ENCODE measurements at regions not wholly inside any gene's neighbourhood (a gene's known extent, or its start where the extent isn't known, plus 50 kb on each side); places are given as distances from the start of the nearest gene placed in this dataset.

- TF ChIP-seq EZH2 (IDR thresholded peaks at IDR 0.05; ENCODE audit: insufficient read depth, poor library complexity, severe bottlenecking) (no peak), EZH2phosphoT487 (IDR thresholded peaks at IDR 0.05; ENCODE audit: insufficient read depth, low read depth) (no peak)
Measured at GRCh38 chr7:108628678-108629077, 59.0 kb downstream of the DNAJB9 start.
